ENCODE measurements at regions not wholly inside any gene's neighbourhood (a gene's known extent, or its start where the extent isn't known, plus 50 kb on each side); places are given as distances from the start of the nearest gene placed in this dataset.

DNA sequence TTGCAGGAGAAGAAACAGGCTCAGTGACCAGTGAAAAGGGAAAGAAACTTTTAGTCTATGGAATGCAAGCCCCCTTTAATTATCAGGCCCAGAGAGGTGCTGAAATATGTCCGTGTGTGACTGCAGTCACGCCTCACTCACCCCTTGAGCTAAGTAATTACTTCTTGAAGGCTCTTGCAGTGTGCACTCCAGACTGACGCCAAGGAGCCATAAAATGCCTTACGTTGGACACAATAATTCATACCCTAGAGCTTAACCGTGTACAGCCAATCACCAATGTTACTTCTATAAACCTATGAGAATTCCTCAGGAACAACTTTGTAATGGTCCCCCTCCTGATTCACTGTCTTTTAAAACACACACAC is 242.2 kb downstream of the SYK start:
- Histone ChIP-seq H3K36me3 (ENCODE audit: control insufficient read depth, insufficient read depth, low read length) (no peaks in the 10 kb centered on the region), H3K27me3 (ENCODE audit: control insufficient read depth, insufficient read depth, low read length) (no peaks in the 10 kb centered on the region), H3K4me1 (ENCODE audit: control insufficient read depth, insufficient read depth, low read length) (no peaks in the 10 kb centered on the region), H3K9me3 (ENCODE audit: control insufficient read depth, insufficient read depth, low read depth, low read length) (no peaks in the 10 kb centered on the region), H3K27ac (ENCODE audit: low read length) (no peak overlapping the region), H3K4me3 (ENCODE audit: low read depth in 2 of 2, low read length in 2 of 2) (no peak overlapping the region)
- no TSS peak for BruUV-seq (replicated peaks)
- ATAC-seq (no peak), DNase-seq (ENCODE audit: low read depth, low spot score) (no peak)
- TF ChIP-seq, protein P1, sequence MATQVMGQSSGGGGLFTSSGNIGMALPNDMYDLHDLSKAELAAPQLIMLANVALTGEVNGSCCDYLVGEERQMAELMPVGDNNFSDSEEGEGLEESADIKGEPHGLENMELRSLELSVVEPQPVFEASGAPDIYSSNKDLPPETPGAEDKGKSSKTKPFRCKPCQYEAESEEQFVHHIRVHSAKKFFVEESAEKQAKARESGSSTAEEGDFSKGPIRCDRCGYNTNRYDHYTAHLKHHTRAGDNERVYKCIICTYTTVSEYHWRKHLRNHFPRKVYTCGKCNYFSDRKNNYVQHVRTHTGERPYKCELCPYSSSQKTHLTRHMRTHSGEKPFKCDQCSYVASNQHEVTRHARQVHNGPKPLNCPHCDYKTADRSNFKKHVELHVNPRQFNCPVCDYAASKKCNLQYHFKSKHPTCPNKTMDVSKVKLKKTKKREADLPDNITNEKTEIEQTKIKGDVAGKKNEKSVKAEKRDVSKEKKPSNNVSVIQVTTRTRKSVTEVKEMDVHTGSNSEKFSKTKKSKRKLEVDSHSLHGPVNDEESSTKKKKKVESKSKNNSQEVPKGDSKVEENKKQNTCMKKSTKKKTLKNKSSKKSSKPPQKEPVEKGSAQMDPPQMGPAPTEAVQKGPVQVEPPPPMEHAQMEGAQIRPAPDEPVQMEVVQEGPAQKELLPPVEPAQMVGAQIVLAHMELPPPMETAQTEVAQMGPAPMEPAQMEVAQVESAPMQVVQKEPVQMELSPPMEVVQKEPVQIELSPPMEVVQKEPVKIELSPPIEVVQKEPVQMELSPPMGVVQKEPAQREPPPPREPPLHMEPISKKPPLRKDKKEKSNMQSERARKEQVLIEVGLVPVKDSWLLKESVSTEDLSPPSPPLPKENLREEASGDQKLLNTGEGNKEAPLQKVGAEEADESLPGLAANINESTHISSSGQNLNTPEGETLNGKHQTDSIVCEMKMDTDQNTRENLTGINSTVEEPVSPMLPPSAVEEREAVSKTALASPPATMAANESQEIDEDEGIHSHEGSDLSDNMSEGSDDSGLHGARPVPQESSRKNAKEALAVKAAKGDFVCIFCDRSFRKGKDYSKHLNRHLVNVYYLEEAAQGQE (IDR thresholded peaks at IDR 0.05; ENCODE audit: insufficient read depth in 1 of 2, low read depth in 2 of 2, low read length in 1 of 2), result no peak
- TF ChIP-seq, protein P2, sequence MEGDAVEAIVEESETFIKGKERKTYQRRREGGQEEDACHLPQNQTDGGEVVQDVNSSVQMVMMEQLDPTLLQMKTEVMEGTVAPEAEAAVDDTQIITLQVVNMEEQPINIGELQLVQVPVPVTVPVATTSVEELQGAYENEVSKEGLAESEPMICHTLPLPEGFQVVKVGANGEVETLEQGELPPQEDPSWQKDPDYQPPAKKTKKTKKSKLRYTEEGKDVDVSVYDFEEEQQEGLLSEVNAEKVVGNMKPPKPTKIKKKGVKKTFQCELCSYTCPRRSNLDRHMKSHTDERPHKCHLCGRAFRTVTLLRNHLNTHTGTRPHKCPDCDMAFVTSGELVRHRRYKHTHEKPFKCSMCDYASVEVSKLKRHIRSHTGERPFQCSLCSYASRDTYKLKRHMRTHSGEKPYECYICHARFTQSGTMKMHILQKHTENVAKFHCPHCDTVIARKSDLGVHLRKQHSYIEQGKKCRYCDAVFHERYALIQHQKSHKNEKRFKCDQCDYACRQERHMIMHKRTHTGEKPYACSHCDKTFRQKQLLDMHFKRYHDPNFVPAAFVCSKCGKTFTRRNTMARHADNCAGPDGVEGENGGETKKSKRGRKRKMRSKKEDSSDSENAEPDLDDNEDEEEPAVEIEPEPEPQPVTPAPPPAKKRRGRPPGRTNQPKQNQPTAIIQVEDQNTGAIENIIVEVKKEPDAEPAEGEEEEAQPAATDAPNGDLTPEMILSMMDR (IDR thresholded peaks at IDR 0.05), result no peak
- POLR2A ChIA-PET, result interaction anchor here (0.6 kb wide), 1 partner anchor 359 kb away, joined by 6 read pairs; no protein-coding TSS in a partner anchor
- intact Hi-C loops (cut with micrococcal nuclease; ENCODE audit: unreplicated experiment), result no loop called here
- in situ Hi-C loops (cut with HindIII; ENCODE audit: low pct_unique_long_range_greater_than_20kb, low sequenced_read_pairs), result no loop called here
- CTCF ChIA-PET, result no interaction called here

DNA sequence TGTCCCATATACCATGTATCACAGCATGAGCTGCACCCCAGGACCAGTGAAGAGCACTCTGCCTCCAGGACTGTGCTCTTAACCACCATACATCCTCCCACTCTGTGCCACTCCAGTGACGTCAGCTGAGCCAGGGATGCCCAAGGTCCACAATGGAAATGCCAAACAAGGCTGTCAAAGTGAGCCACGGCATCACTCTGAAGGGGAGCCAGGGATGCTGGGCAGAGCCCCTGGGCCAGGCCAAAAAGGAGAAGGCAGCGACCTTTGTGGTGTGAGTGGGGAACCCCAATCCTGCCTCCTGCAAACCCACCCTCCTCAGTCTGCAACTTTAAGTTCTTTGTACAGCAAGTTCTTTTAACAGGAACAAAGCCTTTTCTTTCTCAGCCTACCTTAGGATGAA is 242.7 kb downstream of the SYK start:
- no peak for ATAC-seq
- no peaks in the 10 kb centered on the region for H3K4me1 ChIP-seq (ENCODE audit: control insufficient read depth, insufficient read depth, low read length)
- no peak for DNase-seq (ENCODE audit: low read depth, low spot score)
- in situ Hi-C loops (cut with HindIII; ENCODE audit: low pct_unique_long_range_greater_than_20kb, low sequenced_read_pairs) (no loop called here), intact Hi-C loops (cut with micrococcal nuclease; ENCODE audit: unreplicated experiment) (no loop called here)
- ChIA-PET CTCF (no interaction called here), POLR2A (no interaction called here)
- no peaks in the 10 kb centered on the region for H3K27me3 ChIP-seq (ENCODE audit: control insufficient read depth, insufficient read depth, low read length)
- no peak overlapping the region for H3K27ac ChIP-seq (ENCODE audit: low read length)
- no peaks in the 10 kb centered on the region for H3K9me3 ChIP-seq (ENCODE audit: control insufficient read depth, insufficient read depth, low read depth, low read length)
- H3K36me3 ChIP-seq (ENCODE audit: control insufficient read depth, insufficient read depth, low read length), result no peaks in the 10 kb centered on the region
- no peak overlapping the region for H3K4me3 ChIP-seq (ENCODE audit: low read depth in 2 of 2, low read length in 2 of 2)
- no TSS peak for BruUV-seq (replicated peaks)
- TF ChIP-seq, protein P1 (IDR thresholded peaks at IDR 0.05; ENCODE audit: insufficient read depth in 1 of 2, low read depth in 2 of 2, low read length in 1 of 2), result no peak

DNA sequence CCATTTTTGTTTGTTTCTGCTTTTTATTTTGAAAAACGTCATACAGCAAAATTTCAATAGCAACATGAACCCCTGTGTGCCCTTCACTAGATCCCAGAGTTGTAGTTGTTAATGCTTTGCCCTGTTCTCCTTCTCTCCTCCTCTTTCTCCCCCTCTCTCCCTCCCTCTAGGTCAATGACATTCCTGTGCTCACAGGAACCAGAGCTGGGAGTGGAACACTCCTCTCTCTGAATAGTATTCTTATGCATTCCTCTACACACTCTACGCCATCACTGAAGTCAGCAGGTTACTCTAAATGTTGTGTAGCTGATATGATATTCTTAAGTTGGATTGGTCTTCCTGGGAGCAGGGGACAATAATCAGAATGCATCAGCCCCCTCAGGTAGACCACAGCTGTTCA is 243.4 kb downstream of the SYK start:
- no peaks in the 10 kb centered on the region for H3K36me3 ChIP-seq (ENCODE audit: control insufficient read depth, insufficient read depth, low read length)
- TF ChIP-seq, protein P2 (IDR thresholded peaks at IDR 0.05), result no peak
- TF ChIP-seq TCF7L2 (IDR thresholded peaks at IDR 0.05; ENCODE audit: low read depth, low read length) (no peak), SIN3A (IDR thresholded peaks at IDR 0.05; ENCODE audit: borderline replicate concordance, insufficient read depth, low read depth, low read length) (no peak), POLR2AphosphoS5 (IDR thresholded peaks at IDR 0.05; ENCODE audit: low read depth, low read length) (no peak)
- TF ChIP-seq, protein P1 (IDR thresholded peaks at IDR 0.05; ENCODE audit: insufficient read depth in 1 of 2, low read depth in 2 of 2, low read length in 1 of 2), result no peak
- ATAC-seq, result no peak
- H3K9me3 ChIP-seq (ENCODE audit: control insufficient read depth, insufficient read depth, low read depth, low read length), result no peaks in the 10 kb centered on the region
- no peak overlapping the region for H3K4me3 ChIP-seq (ENCODE audit: low read depth in 2 of 2, low read length in 2 of 2)
- H3K27me3 ChIP-seq (ENCODE audit: control insufficient read depth, insufficient read depth, low read length), result no peaks in the 10 kb centered on the region
- no peak for DNase-seq (ENCODE audit: low read depth, low spot score)
- CTCF ChIA-PET, result no interaction called here
- POLR2A ChIA-PET, result no interaction called here
- intact Hi-C loops (cut with micrococcal nuclease; ENCODE audit: unreplicated experiment) (no loop called here), in situ Hi-C loops (cut with HindIII; ENCODE audit: low pct_unique_long_range_greater_than_20kb, low sequenced_read_pairs) (no loop called here)
- no peaks in the 10 kb centered on the region for H3K4me1 ChIP-seq (ENCODE audit: control insufficient read depth, insufficient read depth, low read length)
- BruUV-seq (replicated peaks), result no TSS peak
- H3K27ac ChIP-seq (ENCODE audit: low read length), result no peak overlapping the region
